Neutrophil (primary cell): ENCODE measurements at regions not wholly inside any gene's neighbourhood (a gene's known extent, or its start where the extent isn't known, plus 50 kb on each side); places are given as distances from the start of the nearest gene placed in this dataset.

Experiments
- H3K27ac ChIP-seq: fragments of 200-600 bp; sonication (generic); 2 replicates; pipeline ENCODE4 v1.5.1; 2016; ENCODE audit warnings: mild to moderate bottlenecking, moderate library complexity
- H3K27me3 ChIP-seq: fragments of 200-600 bp; sonication (generic); 2 replicates; pipeline ENCODE4 v1.6.0; 2016; ENCODE audit warnings: mild to moderate bottlenecking
- H3K36me3 ChIP-seq: fragments of 200-600 bp; sonication (generic); 2 replicates; pipeline ENCODE4 v1.5.1; 2017
- H3K4me1 ChIP-seq, 2 experiments: fragments of 200-600 bp in 1 of 2; sonication (generic) in 1 of 2; 1 replicate in 1 of 2; 2 replicates in 1 of 2; pipeline versions ENCODE4 v1.5.1 to v1.6.1; 2013 to 2016; ENCODE audit warnings: low read depth in 1 of 2, low read length in 1 of 2, mild to moderate bottlenecking in 1 of 2, moderate library complexity in 1 of 2; ENCODE audit not compliant: control insufficient read depth in 1 of 2, insufficient read depth in 1 of 2
- H3K4me3 ChIP-seq, 2 experiments: fragments of 200-600 bp in 1 of 2; sonication (generic) in 1 of 2; 1 replicate in 1 of 2; 2 replicates in 1 of 2; pipeline ENCODE4 v1.5.1; 2013 to 2016; ENCODE audit warnings: low read depth in 1 of 2, low read length in 1 of 2, mild to moderate bottlenecking in 1 of 2, moderate library complexity in 1 of 2
- H3K9me3 ChIP-seq: fragments of 200-600 bp; sonication (generic); 2 replicates; pipeline ENCODE4 v1.5.1; 2016
- CTCF ChIP-seq: fragments of 200-600 bp; sonication (generic); IDR thresholded peaks from 2 replicates; pipeline ENCODE4 v1.5.1; 2016; ENCODE audit warnings: antibody characterized with exemption

DNA sequence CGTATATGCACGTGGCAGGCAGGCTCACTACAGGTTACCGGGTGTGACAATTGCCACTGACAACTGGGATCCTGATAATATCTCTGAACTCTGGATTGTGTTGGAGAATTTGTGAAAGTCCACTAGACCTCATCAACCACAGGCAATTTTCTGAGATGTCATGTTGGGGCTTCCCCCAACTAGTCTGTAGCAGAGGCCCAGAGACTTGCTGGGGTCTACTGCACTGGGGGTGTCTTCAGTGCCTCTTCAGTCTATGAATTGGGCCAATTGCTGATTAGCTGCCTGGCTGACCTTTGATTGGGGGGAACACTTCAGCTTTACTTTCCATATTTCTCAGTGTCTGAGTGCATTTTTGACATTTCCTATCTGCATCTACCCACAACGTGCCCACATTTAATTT, 201.5 kb downstream of the MTX2 start:
- no peak for TF ChIP-seq CTCF
- Histone ChIP-seq H3K36me3 (no peaks in the 10 kb centered on the region), H3K9me3 (no peaks in the 10 kb centered on the region), H3K4me3 (no peak overlapping the region), H3K4me1 (no peaks in the 10 kb centered on the region), H3K27me3 (peaks cover 67% of the 10 kb centered on the region), H3K27ac (no peak overlapping the region)

GRCh38 chr2:176471949-176472348, 202.7 kb downstream of the MTX2 start:
- peaks cover 55% of the 10 kb centered on the region for H3K27me3 ChIP-seq
- H3K27ac ChIP-seq, result no peak overlapping the region
- TF ChIP-seq CTCF, result no peak
- H3K4me1 ChIP-seq, result no peaks in the 10 kb centered on the region
- no peak overlapping the region for H3K4me3 ChIP-seq
- no peaks in the 10 kb centered on the region for H3K36me3 ChIP-seq
- H3K9me3 ChIP-seq, result no peaks in the 10 kb centered on the region

- H3K36me3 ChIP-seq, result no peaks in the 10 kb centered on the region
- no peak overlapping the region for H3K4me3 ChIP-seq
- H3K4me1 ChIP-seq, result no peaks in the 10 kb centered on the region
- H3K9me3 ChIP-seq, result no peaks in the 10 kb centered on the region
- no peak overlapping the region for H3K27ac ChIP-seq
- TF ChIP-seq CTCF, result no peak
- H3K27me3 ChIP-seq, result peaks cover 53% of the 10 kb centered on the region
These were observed 203.9 kb downstream of the MTX2 start for GRCh38 chr2:176473177-176473576.

- Histone ChIP-seq H3K4me3 (no peak overlapping the region), H3K36me3 (no peaks in the 10 kb centered on the region), H3K27me3 (peaks cover 52% of the 10 kb centered on the region), H3K4me1 (no peaks in the 10 kb centered on the region), H3K9me3 (no peaks in the 10 kb centered on the region), H3K27ac (no peak overlapping the region)
- TF ChIP-seq CTCF, result no peak
These were observed 204.6 kb downstream of the MTX2 start for GRCh38 chr2:176473851-176474250.

DNA sequence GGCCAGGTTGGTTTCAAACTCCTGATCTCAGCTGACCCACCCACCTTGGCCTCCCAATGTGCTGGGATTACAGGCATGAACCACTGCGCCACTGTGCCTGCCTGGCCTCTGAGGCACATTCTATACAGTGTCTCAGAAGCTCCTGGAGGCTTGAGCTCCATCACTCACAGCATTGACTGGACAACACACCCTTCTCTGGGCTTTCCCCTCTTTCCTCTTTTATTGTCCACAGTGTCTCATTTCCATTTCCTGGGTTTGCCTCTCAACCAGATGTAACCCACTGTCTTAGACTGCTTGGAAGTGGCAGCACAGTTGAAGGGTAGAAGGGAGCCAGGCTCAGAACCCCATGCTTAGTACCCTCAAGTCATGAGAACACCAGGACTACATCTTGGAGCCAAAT, 208.1 kb downstream of the MTX2 start:
- no peaks in the 10 kb centered on the region for H3K4me1 ChIP-seq

More for the DNA sequence above, 208.1 kb downstream of the MTX2 start:
- no peak for TF ChIP-seq CTCF
- H3K9me3 ChIP-seq, result no peaks in the 10 kb centered on the region
- no peak overlapping the region for H3K4me3 ChIP-seq
- no peaks in the 10 kb centered on the region for H3K36me3 ChIP-seq
- H3K27ac ChIP-seq, result no peak overlapping the region
- peaks cover 57% of the 10 kb centered on the region for H3K27me3 ChIP-seq
